HL-60 (cell line): ENCODE measurements at regions not wholly inside any gene's neighbourhood (a gene's known extent, or its start where the extent isn't known, plus 50 kb on each side); places are given as distances from the start of the nearest gene placed in this dataset.

ENCODE experiments used
- DNase-seq, 2 experiments: peaks; one replicate each; pipeline ENCODE4 v3.0.0-alpha.2; 2010 to 2020; ENCODE audit warnings: low read depth in 1 of 2, low spot score in 1 of 2
- H3K27ac ChIP-seq: fragments of 250-450 bp; sonication (Bioruptor Pico); replicated peaks from 2 replicates; pipeline ENCODE4 v1.5.1; 2020; ENCODE audit warnings: mild to moderate bottlenecking, moderate library complexity
- H3K27me3 ChIP-seq: fragments of 250-450 bp; sonication (Bioruptor Pico); 2 replicates; pipeline ENCODE4 v1.5.1; 2021; ENCODE audit warnings: mild to moderate bottlenecking, moderate library complexity; ENCODE audit not compliant: insufficient read depth, poor library complexity, severe bottlenecking
- H3K4me3 ChIP-seq: replicated peaks from 2 replicates; pipeline ENCODE4 v1.5.1; 2011; ENCODE audit warnings: mild to moderate bottlenecking, control low read depth, low read length; ENCODE audit not compliant: insufficient read depth
- GABPA ChIP-seq: IDR thresholded peaks from 2 replicates; pipeline ENCODE4 v1.6.1; 2012; ENCODE audit warnings: low read depth
- POLR2AphosphoS5 ChIP-seq: IDR thresholded peaks from 2 replicates; pipeline ENCODE4 v1.6.1; 2012; ENCODE audit warnings: low read depth
- SPI1 ChIP-seq: IDR thresholded peaks from 2 replicates; pipeline ENCODE4 v1.6.1; 2012; ENCODE audit warnings: low read depth, mild to moderate bottlenecking, borderline replicate concordance
- TF ChIP-seq, protein P1 (sequence below): IDR thresholded peaks from 2 replicates; pipeline ENCODE4 v1.6.1; 2012; ENCODE audit warnings: low read depth; ENCODE audit not compliant: insufficient replicate concordance
- TF ChIP-seq, protein P2 (sequence below): IDR thresholded peaks from one replicate; pipeline ENCODE4 v1.5.1; 2011; ENCODE audit warnings: low read length, control low read depth, inconsistent platforms; ENCODE audit not compliant: insufficient read depth

DNA sequence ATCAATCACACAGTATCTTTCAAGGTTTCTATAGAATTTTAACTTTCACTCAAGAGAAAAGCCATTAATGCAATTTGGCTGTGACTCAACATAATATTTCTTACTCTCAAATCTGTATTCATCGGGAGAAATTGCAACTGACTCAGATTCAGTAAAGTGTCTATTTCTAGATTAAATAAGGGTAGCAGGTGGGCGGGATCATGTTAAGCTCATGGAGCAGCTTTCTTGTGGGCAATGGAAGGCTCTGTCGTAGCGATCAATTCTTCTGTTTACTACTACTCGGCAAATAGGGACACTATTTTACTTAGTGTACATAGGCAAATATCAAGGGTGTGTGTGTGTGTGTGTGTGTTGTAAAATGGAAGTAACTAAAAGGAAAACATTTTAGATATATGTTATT is 423.6 kb upstream of the NEGR1 start:
- Histone ChIP-seq H3K27ac (no peak overlapping the region), H3K4me3 (no peak overlapping the region), H3K27me3 (no peaks in the 10 kb centered on the region)
- TF ChIP-seq, protein P1, sequence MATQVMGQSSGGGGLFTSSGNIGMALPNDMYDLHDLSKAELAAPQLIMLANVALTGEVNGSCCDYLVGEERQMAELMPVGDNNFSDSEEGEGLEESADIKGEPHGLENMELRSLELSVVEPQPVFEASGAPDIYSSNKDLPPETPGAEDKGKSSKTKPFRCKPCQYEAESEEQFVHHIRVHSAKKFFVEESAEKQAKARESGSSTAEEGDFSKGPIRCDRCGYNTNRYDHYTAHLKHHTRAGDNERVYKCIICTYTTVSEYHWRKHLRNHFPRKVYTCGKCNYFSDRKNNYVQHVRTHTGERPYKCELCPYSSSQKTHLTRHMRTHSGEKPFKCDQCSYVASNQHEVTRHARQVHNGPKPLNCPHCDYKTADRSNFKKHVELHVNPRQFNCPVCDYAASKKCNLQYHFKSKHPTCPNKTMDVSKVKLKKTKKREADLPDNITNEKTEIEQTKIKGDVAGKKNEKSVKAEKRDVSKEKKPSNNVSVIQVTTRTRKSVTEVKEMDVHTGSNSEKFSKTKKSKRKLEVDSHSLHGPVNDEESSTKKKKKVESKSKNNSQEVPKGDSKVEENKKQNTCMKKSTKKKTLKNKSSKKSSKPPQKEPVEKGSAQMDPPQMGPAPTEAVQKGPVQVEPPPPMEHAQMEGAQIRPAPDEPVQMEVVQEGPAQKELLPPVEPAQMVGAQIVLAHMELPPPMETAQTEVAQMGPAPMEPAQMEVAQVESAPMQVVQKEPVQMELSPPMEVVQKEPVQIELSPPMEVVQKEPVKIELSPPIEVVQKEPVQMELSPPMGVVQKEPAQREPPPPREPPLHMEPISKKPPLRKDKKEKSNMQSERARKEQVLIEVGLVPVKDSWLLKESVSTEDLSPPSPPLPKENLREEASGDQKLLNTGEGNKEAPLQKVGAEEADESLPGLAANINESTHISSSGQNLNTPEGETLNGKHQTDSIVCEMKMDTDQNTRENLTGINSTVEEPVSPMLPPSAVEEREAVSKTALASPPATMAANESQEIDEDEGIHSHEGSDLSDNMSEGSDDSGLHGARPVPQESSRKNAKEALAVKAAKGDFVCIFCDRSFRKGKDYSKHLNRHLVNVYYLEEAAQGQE: no peak
- TF ChIP-seq SPI1: no peak
- TF ChIP-seq GABPA: no peak
- TF ChIP-seq, protein P2, sequence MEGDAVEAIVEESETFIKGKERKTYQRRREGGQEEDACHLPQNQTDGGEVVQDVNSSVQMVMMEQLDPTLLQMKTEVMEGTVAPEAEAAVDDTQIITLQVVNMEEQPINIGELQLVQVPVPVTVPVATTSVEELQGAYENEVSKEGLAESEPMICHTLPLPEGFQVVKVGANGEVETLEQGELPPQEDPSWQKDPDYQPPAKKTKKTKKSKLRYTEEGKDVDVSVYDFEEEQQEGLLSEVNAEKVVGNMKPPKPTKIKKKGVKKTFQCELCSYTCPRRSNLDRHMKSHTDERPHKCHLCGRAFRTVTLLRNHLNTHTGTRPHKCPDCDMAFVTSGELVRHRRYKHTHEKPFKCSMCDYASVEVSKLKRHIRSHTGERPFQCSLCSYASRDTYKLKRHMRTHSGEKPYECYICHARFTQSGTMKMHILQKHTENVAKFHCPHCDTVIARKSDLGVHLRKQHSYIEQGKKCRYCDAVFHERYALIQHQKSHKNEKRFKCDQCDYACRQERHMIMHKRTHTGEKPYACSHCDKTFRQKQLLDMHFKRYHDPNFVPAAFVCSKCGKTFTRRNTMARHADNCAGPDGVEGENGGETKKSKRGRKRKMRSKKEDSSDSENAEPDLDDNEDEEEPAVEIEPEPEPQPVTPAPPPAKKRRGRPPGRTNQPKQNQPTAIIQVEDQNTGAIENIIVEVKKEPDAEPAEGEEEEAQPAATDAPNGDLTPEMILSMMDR: no peak
- TF ChIP-seq POLR2AphosphoS5: no peak
- DNase-seq: no peak

DNA sequence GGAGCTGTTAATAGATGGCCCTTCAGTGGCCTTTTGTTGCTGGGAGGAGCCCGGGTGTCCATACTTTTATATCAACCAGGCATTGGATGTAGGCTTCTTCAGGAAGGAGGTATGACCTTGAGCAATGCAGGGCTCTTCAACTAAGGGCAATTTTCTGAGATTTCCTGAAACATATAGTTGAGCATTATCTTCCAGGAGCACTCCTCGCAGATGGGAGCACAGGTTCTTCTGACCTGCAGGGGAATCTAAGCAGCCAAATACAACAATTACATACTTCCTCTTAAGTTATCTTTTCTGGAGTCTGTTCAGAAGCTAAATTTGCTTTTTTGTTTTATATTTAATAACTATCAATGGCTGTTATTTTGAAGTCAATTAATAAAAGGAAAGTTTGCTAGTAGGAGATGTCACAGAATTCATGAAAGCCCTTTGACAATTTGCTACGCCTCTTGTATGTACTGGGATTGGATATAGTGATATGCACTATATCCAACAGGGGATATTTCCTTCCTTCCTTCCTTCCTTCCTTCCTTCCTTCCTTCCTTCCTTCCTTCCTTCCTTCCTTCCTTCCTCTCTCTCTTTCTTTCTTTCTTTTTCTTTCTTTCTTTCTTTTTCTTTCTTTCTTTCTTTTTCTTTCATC is 422.6 kb upstream of the NEGR1 start:
- no peak overlapping the region for H3K4me3 ChIP-seq
- TF ChIP-seq, protein P1: no peak
- no peak for TF ChIP-seq POLR2AphosphoS5
- no peak for TF ChIP-seq GABPA
- TF ChIP-seq, protein P2: no peak
- no peak for TF ChIP-seq SPI1
- no peak overlapping the region for H3K27ac ChIP-seq
- DNase-seq: no peak
- no peaks in the 10 kb centered on the region for H3K27me3 ChIP-seq

DNA sequence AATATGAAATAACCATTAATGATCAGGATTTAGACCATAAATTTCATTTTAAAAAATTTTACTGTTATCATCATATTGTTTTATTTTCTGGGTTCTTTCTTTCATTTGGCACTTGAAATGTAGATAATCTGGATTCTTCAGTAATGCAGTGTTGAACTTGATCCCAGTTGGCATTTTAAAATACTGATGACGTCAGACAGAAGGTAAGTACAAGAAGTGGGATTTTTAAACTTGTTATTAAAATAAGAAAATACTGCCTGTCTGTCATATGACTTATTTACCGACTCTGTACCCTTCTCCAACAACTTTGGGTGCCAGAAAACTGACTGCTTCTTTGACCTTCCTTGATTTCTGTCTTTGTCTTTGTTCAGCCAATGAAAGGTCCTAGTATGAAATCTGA is 415.1 kb upstream of the NEGR1 start:
- TF ChIP-seq, protein P2: no peak
- no peak for TF ChIP-seq SPI1
- TF ChIP-seq GABPA: no peak
- TF ChIP-seq, protein P1: no peak
- no peak for TF ChIP-seq POLR2AphosphoS5
- no peak overlapping the region for H3K4me3 ChIP-seq
- no peak for DNase-seq

More for the DNA sequence above, 415.1 kb upstream of the NEGR1 start:
- no peaks in the 10 kb centered on the region for H3K27me3 ChIP-seq
- H3K27ac ChIP-seq: no peak overlapping the region
